ENCODE measurements at regions not wholly inside any gene's neighbourhood (a gene's known extent, or its start where the extent isn't known, plus 50 kb on each side); places are given as distances from the start of the nearest gene placed in this dataset.

- ChIA-PET POLR2A (ENCODE audit: unreplicated experiment) (interaction anchor here (1.1 kb wide), 1 partner anchor 12 kb away, joined by 14 read pairs; no protein-coding TSS in a partner anchor), CTCF (no interaction called here)
- DNase-seq, result peak in 1 of 2 experiments; percentile 13
- BruUV-seq (replicated peaks), result no TSS peak
- Histone ChIP-seq H3K4me3 (no peak overlapping the region), H3K79me2 (ENCODE audit: low read depth) (no peaks in the 10 kb centered on the region), H3F3A (ENCODE audit: insufficient read depth, low read depth) (no peaks in the 10 kb centered on the region), H4K20me1 (ENCODE audit: insufficient read depth) (no peaks in the 10 kb centered on the region), H2AFZ (no peak overlapping the region), H3K27me3 (ENCODE audit: insufficient read depth, low read depth) (no peaks in the 10 kb centered on the region), H3K36me3 (ENCODE audit: low read depth) (no peaks in the 10 kb centered on the region), H3K27ac (no peak overlapping the region), H3K9me2 (ENCODE audit: insufficient read depth) (no peaks in the 10 kb centered on the region), H3K4me2 (no peak overlapping the region), H3K9me3 (ENCODE audit: insufficient read depth, low read depth) (0 out of 2 replicates have a peak, but pooled peaks cover 3% of the 10 kb centered on the region), H3K4me1 (replicated peaks; ENCODE audit: insufficient read depth) (peaks cover 21% of the 10 kb centered on the region)
- TF ChIP-seq EZH2 (IDR thresholded peaks at IDR 0.05; ENCODE audit: low read depth) (no peak), CTCF (conservative IDR thresholded peaks at IDR 0.05) (no peak)
- intact Hi-C loops (cut with micrococcal nuclease; ENCODE audit: unreplicated experiment), result no loop called here
Observed at GRCh38 chr2:47297767-47298425, 71.2 kb upstream of the EPCAM start.

- H3K79me2 ChIP-seq (ENCODE audit: low read depth), result no peaks in the 10 kb centered on the region
- H3K36me3 ChIP-seq (ENCODE audit: low read depth), result no peaks in the 10 kb centered on the region
- H3K4me1 ChIP-seq (replicated peaks; ENCODE audit: insufficient read depth), result peaks cover 20% of the 10 kb centered on the region
- ChIA-PET POLR2A (ENCODE audit: unreplicated experiment) (interaction anchor here (0.6 kb wide), 1 partner anchor 1332 kb away, joined by 3 read pairs; no protein-coding TSS in a partner anchor), CTCF (interaction anchor here (0.7 kb wide), 1 partner anchor 361 kb away, joined by 7 read pairs; no protein-coding TSS in a partner anchor)
- no peaks in the 10 kb centered on the region for H3K27me3 ChIP-seq (ENCODE audit: insufficient read depth, low read depth)
- no peak overlapping the region for H3K4me2 ChIP-seq
- H2AFZ ChIP-seq, result no peak overlapping the region
- no peaks in the 10 kb centered on the region for H3K9me2 ChIP-seq (ENCODE audit: insufficient read depth)
- intact Hi-C loops (cut with micrococcal nuclease; ENCODE audit: unreplicated experiment), result no loop called here
- peak in 1 of 2 experiments; percentile 25 for DNase-seq
- no peak overlapping the region for H3K4me3 ChIP-seq
- H3F3A ChIP-seq (ENCODE audit: insufficient read depth, low read depth), result no peaks in the 10 kb centered on the region
- 0 out of 2 replicates have a peak, but pooled peaks cover 3% of the 10 kb centered on the region for H3K9me3 ChIP-seq (ENCODE audit: insufficient read depth, low read depth)
- no TSS peak for BruUV-seq (replicated peaks)
- TF ChIP-seq CTCF (conservative IDR thresholded peaks at IDR 0.05) (no peak), EZH2 (IDR thresholded peaks at IDR 0.05; ENCODE audit: low read depth) (no peak)
- H3K27ac ChIP-seq, result no peak overlapping the region
- H4K20me1 ChIP-seq (ENCODE audit: insufficient read depth), result no peaks in the 10 kb centered on the region
Observed at GRCh38 chr2:47295981-47296635, 73.0 kb upstream of the EPCAM start.

GRCh38 chr2:47295131-47295980 lies 73.8 kb upstream of the EPCAM start:
- no peaks in the 10 kb centered on the region for H3K9me2 ChIP-seq (ENCODE audit: insufficient read depth)
- intact Hi-C loops (cut with micrococcal nuclease; ENCODE audit: unreplicated experiment), result no loop called here
- POLR2A ChIA-PET (ENCODE audit: unreplicated experiment), result interaction anchor here (0.6 kb wide), 1 partner anchor 1331 kb away, joined by 3 read pairs; no protein-coding TSS in a partner anchor

More at GRCh38 chr2:47295131-47295980, 73.8 kb upstream of the EPCAM start:
- TF ChIP-seq CTCF (conservative IDR thresholded peaks at IDR 0.05) (no peak), EZH2 (IDR thresholded peaks at IDR 0.05; ENCODE audit: low read depth) (no peak)
- Histone ChIP-seq H3K79me2 (ENCODE audit: low read depth) (no peaks in the 10 kb centered on the region), H3K4me2 (no peak overlapping the region), H2AFZ (no peak overlapping the region), H3K36me3 (ENCODE audit: low read depth) (no peaks in the 10 kb centered on the region), H3K27me3 (ENCODE audit: insufficient read depth, low read depth) (no peaks in the 10 kb centered on the region), H3K4me3 (no peak overlapping the region), H3K27ac (no peak overlapping the region), H4K20me1 (ENCODE audit: insufficient read depth) (no peaks in the 10 kb centered on the region), H3F3A (ENCODE audit: insufficient read depth, low read depth) (no peaks in the 10 kb centered on the region), H3K4me1 (replicated peaks; ENCODE audit: insufficient read depth) (peaks cover 16% of the 10 kb centered on the region), H3K9me3 (ENCODE audit: insufficient read depth, low read depth) (0 out of 2 replicates have a peak, but pooled peaks cover 3% of the 10 kb centered on the region)
- DNase-seq, result peak in 1 of 2 experiments; percentile 17
- CTCF ChIA-PET, result no interaction called here
- BruUV-seq (replicated peaks), result no TSS peak

Measured in PC-9 (cell line).